ENCODE measurements at regions not wholly inside any gene's neighbourhood (a gene's known extent, or its start where the extent isn't known, plus 50 kb on each side); places are given as distances from the start of the nearest gene placed in this dataset.
"Not testable (repeated sequence)": the region's sequence is repeated elsewhere in the genome, so short reads cannot be mapped to it uniquely, and the experiment has no call there.

DNA sequence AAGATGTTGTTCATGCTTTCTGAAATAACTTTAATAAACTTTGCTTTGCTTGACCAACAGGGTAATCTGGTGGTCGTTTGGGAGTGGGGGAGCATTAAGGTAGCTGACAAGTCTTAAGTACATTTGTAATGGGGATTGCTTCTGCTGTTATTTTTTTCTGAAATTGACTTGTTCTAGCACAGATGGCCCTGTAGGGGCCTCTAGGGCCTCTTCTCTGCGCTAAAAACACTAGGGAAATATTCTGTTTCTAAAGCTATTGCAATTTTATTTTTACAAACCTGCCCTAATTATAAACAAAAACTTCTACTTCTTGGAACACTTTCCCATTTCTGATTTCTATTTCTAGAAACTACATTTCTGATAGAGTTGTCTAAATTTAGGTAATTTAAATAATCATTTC lies 191.3 kb upstream of the KCNJ3 start:
- TF ChIP-seq POLR2A (IDR thresholded peaks at IDR 0.05; ENCODE audit: low read length) (no peak), GATA1 (IDR thresholded peaks at IDR 0.05; ENCODE audit: low read depth, low read length) (no peak)
- DNase-seq, result no peak

DNA sequence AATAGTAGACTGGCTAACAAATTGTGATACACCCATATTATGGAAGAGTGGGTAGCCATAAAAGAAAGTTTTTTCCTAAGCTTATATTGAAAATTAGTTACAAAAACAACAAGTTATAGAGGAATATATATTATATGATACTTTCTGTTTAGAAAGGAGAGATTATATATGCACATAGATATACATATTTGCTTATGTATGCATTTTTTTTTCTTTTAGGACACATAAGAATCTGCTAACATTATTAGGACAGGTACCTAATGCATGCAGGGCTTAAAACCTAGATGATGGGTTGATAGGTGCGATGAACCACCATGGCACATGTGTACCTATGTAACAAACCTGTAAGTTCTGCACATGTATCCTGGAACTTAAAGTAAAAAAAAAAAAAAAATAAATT lies 179.6 kb upstream of the KCNJ3 start:
- no peak for DNase-seq
- TF ChIP-seq GATA1 (IDR thresholded peaks at IDR 0.05; ENCODE audit: low read depth, low read length), result no peak
- TF ChIP-seq POLR2A (IDR thresholded peaks at IDR 0.05; ENCODE audit: low read length), result no peak

DNA sequence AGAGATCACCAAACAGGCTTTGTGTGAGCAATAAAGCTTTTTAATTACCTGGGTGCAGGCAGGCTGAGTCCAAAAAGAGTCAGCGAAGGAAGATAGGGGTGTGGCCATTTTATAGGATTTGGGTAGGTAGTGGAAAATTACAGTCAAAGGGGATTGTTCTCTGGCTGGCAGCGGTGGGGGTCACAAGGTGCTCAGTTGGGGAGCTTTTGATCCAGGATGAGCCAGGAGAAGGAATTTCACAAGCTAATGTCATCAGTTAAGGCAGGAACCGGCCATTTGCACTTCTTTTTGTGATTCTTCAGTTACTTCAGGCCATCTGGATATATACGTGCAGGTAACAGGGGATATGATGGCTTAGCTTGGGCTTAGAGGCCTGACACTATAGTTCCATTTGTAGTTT lies 177.5 kb upstream of the KCNJ3 start:
- not testable (repeated sequence) for DNase-seq

DNA sequence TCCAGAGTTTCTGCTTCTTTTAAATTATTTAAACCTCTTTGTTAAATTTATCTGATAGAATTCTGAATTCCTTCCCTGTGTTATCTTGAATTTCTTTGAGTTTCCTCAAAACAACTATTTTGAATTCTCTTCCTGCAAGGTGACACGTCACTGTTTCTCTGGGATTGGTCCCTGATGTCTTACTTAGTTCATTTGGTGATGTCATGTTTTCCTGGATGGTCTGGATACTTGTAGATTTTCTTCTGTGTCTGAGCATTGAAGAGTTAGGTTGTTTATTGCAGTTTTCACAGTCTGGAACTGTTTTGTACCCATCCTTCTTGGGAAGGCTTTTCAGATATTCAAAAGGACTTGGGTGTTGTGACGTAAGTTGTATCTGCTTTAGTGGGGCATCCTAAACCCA lies 172.3 kb upstream of the KCNJ3 start:
- no peak for TF ChIP-seq GATA1 (IDR thresholded peaks at IDR 0.05; ENCODE audit: low read depth, low read length)
- no peak for DNase-seq

DNA sequence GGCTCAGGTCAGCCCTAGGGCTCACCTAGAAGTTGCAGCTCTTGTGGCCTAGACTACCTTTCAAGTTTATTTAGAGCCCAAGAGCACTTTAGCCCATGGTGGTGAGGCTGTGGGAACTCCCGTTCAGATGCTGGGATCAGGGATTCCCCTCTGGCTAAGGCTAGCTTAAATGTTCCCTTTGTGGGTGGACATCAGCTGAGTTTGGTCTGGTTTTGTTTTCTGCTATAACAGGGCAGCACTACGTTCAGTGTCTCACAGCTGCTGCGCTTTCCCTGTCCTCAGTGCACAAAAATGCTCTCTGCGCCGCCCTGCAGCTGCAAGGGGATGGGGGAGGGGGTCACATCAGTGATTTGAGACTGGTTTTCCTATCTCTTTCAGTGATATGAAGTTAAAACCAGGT lies 170.5 kb upstream of the KCNJ3 start:
- no peak for DNase-seq
- TF ChIP-seq POLR2A (IDR thresholded peaks at IDR 0.05; ENCODE audit: low read length), result no peak
- no peak for TF ChIP-seq GATA1 (IDR thresholded peaks at IDR 0.05; ENCODE audit: low read depth, low read length)

DNA sequence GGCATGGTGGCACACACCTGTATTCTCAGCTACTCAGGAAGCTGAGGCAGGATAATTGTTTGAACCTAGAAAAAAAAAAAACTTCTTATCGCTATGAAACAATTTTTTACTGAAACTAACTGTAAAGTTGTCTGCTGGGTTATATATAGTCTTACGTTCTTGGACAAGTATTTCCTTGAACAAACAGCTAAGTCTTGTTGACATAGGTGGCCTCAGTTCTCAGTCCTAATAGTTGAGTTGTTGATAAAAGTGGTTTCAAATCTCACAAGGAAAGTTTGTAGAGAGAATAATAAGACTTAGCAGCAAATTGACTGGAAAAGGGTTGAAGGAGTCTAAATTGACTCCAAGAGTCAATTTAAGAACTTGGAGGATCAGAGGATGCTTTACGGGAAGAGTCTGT lies 166.5 kb upstream of the KCNJ3 start:
- no peak for TF ChIP-seq POLR2A (IDR thresholded peaks at IDR 0.05; ENCODE audit: low read length)
- TF ChIP-seq GATA1 (IDR thresholded peaks at IDR 0.05; ENCODE audit: low read depth, low read length), result no peak
- DNase-seq, result no peak

DNA sequence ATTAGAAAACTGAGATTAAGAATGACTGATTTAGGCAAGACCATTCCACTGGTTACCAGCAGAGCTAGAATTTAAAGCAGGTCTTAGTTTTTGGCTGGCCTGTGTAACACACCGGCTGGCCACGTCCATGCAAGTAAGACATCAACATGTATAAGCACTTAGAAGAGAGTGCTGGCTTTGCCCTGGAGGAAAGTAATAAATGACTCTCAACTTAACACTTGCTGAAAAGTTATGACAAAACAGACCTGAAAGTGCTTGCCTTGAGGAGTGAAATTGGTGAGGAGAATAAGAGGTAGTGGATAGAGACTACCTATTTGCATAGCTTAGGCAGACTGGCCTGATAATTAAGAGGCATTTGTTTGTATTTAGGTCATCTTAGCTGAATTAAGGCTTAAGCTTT lies 165.7 kb upstream of the KCNJ3 start:
- no peak for TF ChIP-seq GATA1 (IDR thresholded peaks at IDR 0.05; ENCODE audit: low read depth, low read length)
- no peak for TF ChIP-seq POLR2A (IDR thresholded peaks at IDR 0.05; ENCODE audit: low read length)
- no peak for DNase-seq

DNA sequence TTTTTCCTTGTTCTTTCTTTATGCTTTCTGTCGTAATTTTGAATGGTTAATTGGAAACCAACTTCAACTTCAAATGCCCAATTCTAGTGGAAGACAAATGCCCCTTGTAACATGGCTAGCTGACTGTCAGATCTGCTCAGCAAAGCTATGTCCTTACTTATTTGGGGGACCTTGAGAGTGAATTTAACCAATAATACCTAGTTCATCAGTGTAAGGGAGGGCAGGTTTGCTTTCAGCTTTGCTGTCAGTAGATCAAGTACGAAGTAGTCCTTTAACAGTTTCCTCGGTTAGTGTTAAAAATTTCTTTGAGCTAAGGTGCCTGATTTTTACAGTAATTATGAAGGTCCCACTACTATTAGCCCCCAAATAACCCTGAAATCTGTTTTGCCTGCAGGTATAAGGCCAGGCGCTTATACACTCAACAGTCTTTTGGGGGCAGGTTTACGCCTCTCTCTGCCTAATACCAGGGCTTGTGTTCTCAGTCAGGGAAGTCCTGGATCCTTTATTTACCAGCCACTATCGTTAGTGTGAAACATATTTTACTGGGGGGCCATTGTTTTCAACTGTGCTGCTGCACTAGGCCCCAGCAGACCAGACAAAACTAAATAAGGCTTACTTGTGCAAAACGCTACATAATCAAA lies 165.1 kb upstream of the KCNJ3 start:
- TF ChIP-seq POLR2A (IDR thresholded peaks at IDR 0.05; ENCODE audit: low read length) (no peak), GATA1 (IDR thresholded peaks at IDR 0.05; ENCODE audit: low read depth, low read length) (no peak)
- DNase-seq, result no peak

DNA sequence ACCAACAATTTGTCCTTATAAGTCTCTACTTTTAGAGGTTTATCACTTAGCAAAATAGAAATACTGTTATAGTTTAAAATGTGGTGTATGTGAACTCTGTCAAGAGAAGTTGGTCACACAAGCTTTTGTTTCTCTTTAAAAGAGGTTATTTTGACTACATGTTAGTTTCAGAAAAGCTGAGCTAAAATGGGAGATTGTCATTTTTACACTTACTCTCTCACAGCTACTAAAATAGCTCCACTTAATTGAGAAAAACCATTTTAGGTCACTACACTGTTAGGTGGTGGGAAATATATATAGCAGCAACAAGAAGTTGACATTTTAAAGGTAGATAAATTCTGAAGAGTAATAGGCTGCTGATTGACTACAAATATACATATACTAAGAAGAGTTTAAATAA lies 161.5 kb upstream of the KCNJ3 start:
- TF ChIP-seq GATA1 (IDR thresholded peaks at IDR 0.05; ENCODE audit: low read depth, low read length) (no peak), POLR2A (IDR thresholded peaks at IDR 0.05; ENCODE audit: low read length) (no peak)
- DNase-seq, result no peak

DNA sequence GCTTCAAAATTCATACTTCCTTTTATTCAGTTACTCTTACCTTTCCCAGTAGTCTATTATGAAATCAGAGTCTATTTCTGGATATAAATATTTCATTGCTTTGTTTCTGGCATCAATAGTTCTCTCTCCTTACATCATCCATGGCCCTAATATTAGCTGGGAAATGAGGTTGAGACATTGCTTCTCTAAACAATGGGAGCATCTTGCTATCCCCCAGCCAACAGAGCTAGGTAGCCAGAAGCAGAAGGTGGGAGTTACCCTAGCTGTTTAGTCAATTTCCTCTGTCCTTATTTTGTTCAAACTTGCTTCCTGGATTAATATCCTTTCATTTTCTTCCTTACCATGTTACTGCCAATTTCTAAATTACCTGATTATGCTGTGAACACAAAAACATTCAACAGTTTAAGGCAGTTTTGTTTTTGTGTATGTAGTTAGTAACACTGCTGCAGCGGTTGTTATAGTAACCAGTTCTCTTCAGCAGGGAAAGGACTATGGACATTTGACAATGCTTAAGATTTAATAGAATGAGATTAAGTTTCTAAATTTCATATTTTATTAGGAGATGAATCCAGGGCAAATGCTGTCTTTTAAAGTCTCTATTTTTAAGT lies 160.5 kb upstream of the KCNJ3 start:
- TF ChIP-seq POLR2A (IDR thresholded peaks at IDR 0.05; ENCODE audit: low read length) (no peak), GATA1 (IDR thresholded peaks at IDR 0.05; ENCODE audit: low read depth, low read length) (no peak)
- no peak for DNase-seq

DNA sequence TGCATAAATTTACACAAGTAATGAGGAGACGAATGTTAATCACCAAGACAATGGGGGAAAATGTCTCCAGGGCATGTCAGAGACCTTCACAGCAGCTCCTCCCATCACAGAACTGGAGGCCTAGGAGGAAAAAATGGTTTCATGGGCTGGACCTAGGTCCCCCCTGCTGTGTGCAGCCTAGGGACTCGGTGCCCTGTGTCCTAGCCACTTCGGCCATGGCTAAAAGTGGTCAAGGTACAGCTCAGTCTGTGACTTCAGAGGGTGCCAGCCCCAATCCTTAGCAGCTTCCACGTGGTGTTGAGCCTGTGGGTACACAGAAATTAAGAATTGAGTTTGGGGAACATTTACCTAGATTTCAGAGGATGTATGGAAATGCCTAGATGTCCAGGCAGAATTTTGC lies 152.2 kb upstream of the KCNJ3 start:
- no peak for DNase-seq

DNA sequence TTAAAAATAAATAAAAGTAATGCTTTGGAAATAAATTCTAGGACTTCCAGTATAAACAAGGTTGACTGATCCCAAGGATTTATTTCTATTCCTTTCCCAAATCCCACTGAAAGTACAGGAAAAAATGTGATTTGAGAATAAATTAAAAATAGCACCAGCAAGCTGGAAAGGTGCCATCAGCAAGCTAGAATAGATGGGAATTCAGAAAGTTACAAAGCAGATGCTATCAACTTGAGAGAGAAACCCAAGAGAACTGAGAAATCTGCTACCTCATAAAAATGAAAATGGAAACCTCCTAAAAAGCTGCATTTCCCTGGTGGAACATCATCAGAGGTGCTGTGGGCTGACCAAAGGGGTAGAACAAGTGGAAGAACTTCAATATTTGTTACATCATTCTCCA lies 148.6 kb upstream of the KCNJ3 start:
- no peak for TF ChIP-seq GATA1 (IDR thresholded peaks at IDR 0.05; ENCODE audit: low read depth, low read length)
- no peak for TF ChIP-seq POLR2A (IDR thresholded peaks at IDR 0.05; ENCODE audit: low read length)
- DNase-seq, result no peak

More for the DNA sequence above, 152.2 kb upstream of the KCNJ3 start:
- TF ChIP-seq POLR2A (IDR thresholded peaks at IDR 0.05; ENCODE audit: low read length) (no peak), GATA1 (IDR thresholded peaks at IDR 0.05; ENCODE audit: low read depth, low read length) (no peak)

DNA sequence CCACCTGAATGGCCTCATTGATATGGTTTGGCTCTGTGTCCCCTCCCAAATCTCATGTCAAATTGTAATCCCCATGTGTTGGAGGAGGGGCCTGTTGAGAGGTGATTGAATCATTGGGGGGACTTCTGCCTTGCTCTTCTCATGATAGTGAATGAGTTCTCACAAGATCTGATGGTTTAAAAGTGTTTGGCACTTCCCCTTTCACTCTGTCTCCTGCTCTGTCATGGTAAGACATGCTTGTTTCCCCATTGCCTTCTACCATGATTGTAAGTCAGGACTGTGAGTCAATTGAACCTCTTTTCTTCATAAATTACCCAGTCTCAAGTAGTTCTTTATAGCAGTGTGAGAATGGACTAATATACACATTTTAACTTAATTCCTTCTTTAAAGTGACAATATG lies 146.8 kb upstream of the KCNJ3 start:
- DNase-seq, result no peak
- no peak for TF ChIP-seq GATA1 (IDR thresholded peaks at IDR 0.05; ENCODE audit: low read depth, low read length)
- TF ChIP-seq POLR2A (IDR thresholded peaks at IDR 0.05; ENCODE audit: low read length), result no peak

DNA sequence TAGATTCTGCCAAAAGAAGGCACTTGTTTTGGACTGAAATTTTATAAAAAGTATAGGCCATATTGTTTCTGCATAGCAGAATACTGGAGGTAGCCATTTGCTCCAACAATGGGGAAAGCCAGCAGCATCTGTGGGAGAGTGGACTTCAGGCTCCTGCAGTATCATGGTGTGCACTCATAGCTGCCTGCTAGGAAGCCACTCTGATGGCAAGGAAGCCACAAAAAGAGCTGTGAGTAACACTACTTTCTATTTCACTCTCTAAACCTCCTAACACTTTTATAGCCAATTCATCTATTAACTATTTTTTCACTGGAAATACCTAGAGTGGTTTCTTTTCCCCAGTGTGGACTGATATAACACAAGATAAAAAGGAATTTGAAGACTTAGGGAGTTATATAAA lies 144.4 kb upstream of the KCNJ3 start:
- no peak for DNase-seq
- TF ChIP-seq POLR2A (IDR thresholded peaks at IDR 0.05; ENCODE audit: low read length) (no peak), GATA1 (IDR thresholded peaks at IDR 0.05; ENCODE audit: low read depth, low read length) (no peak)

DNA sequence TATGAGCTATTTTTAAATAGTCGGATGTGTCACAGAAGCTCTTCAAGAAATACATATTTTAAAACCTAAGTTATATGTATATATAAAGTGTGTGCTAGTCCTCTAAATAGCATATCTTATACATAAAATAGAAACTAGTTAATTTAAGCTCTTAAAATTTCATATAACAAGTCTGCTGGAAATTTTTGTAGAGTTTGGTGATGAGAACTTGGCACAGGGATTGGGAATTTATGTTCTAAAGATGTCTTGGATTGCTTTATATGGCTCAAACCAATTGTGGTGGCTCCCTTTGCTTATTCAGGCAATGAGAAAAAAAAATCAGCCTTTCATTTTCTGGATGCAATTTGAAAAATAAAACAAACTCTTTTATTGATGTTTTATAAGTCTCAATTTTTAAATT lies 142.8 kb upstream of the KCNJ3 start:
- no peak for TF ChIP-seq POLR2A (IDR thresholded peaks at IDR 0.05; ENCODE audit: low read length)
- no peak for TF ChIP-seq GATA1 (IDR thresholded peaks at IDR 0.05; ENCODE audit: low read depth, low read length)

DNA sequence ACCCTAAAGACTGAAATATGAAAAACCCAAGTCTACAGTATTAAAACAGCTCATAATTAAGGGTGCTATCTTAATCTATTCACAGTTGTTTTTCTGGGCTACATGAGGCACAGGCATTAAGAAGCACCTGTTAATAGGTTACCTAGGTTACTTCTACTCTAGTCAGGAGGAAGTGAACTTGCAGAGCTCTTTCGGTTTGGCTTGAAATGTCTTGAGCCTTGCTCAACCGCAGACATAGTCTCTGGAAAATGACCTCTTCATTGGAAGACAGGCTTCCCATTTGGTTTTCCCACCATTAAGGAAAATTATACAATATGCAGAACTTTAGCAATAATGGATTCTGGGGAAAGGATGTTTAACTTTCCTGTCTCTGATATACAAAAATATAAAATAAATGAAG lies 142.3 kb upstream of the KCNJ3 start:
- TF ChIP-seq POLR2A (IDR thresholded peaks at IDR 0.05; ENCODE audit: low read length) (no peak), GATA1 (IDR thresholded peaks at IDR 0.05; ENCODE audit: low read depth, low read length) (no peak)

More for the DNA sequence above, 142.8 kb upstream of the KCNJ3 start:
- DNase-seq, result no peak

More for the DNA sequence above, 142.3 kb upstream of the KCNJ3 start:
- no peak for DNase-seq
